OCI-LY1 (cell line): ENCODE measurements at regions not wholly inside any gene's neighbourhood (a gene's known extent, or its start where the extent isn't known, plus 50 kb on each side); places are given as distances from the start of the nearest gene placed in this dataset.

Experiments used
- CTCF ChIP-seq: fragments of 200-600 bp; sonication (generic), shearing (Covaris generic); IDR thresholded peaks from 2 replicates; pipeline ENCODE4 v1.5.1; 2017; ENCODE audit warnings: mild to moderate bottlenecking, antibody characterized with exemption, low read length, moderate library complexity, mixed read lengths
- EZH2 ChIP-seq: fragments of 200-600 bp; sonication (generic), shearing (Covaris generic); IDR thresholded peaks from 2 replicates; pipeline ENCODE4 v1.8.0; 2017; ENCODE audit warnings: borderline replicate concordance, mixed run types, mild to moderate bottlenecking, antibody characterized with exemption, low read length, moderate library complexity, mixed read lengths

GRCh38 chr5:57335092-57335660 lies 147.4 kb downstream of the ACTBL2 start:
- TF ChIP-seq CTCF, result no peak
- no peak for TF ChIP-seq EZH2
